Hepatocyte (in vitro differentiated cells): ENCODE measurements at regions not wholly inside any gene's neighbourhood (a gene's known extent, or its start where the extent isn't known, plus 50 kb on each side); places are given as distances from the start of the nearest gene placed in this dataset.

ENCODE experiments used
- CTCF ChIP-seq: fragments of 200-600 bp; sonication (generic); IDR thresholded peaks from 2 replicates; pipeline ENCODE4 v1.5.1; 2016; ENCODE audit warnings: antibody characterized with exemption, mild to moderate bottlenecking; ENCODE audit not compliant: poor library complexity
- EZH2 ChIP-seq: fragments of 200-600 bp; sonication (generic); IDR thresholded peaks from 2 replicates; pipeline ENCODE4 v1.6.1; 2016; ENCODE audit warnings: antibody characterized with exemption, mild to moderate bottlenecking, borderline replicate concordance

- no peak for TF ChIP-seq CTCF
- TF ChIP-seq EZH2, result no peak
These were observed 1299.9 kb downstream of the FSCB start for GRCh38 chr14:43207189-43207588.
